Stimulated activated naive CD8-positive, alpha-beta T cell treated with anti-CD3 and anti-CD28 coated beads, Interleukin-15, Interleukin-2, amounts not matched to agents 100 ng/mL and 50 ng/mL, for 24 hours (primary cell): ENCODE measurements at regions not wholly inside any gene's neighbourhood (a gene's known extent, or its start where the extent isn't known, plus 50 kb on each side); places are given as distances from the start of the nearest gene placed in this dataset.

Experiments
- H3K27ac Mint-ChIP-seq: one replicate; pipeline ENCODE4 v1.8.0; 2021; ENCODE audit warnings: mild to moderate bottlenecking, mixed read lengths
- H3K27me3 Mint-ChIP-seq: one replicate; pipeline ENCODE4 v1.8.0; 2021; ENCODE audit warnings: mixed read lengths
- H3K36me3 Mint-ChIP-seq: one replicate; pipeline ENCODE4 v1.8.0; 2021; ENCODE audit warnings: low read depth, mixed read lengths
- H3K4me1 Mint-ChIP-seq: one replicate; pipeline ENCODE4 v1.8.0; 2021; ENCODE audit warnings: low read depth, mixed read lengths
- H3K4me3 Mint-ChIP-seq: one replicate; pipeline ENCODE4 v1.8.0; 2021; ENCODE audit warnings: mild to moderate bottlenecking, mixed read lengths
- H3K9me3 Mint-ChIP-seq: one replicate; pipeline ENCODE4 v1.8.0; 2021; ENCODE audit warnings: mixed read lengths

DNA sequence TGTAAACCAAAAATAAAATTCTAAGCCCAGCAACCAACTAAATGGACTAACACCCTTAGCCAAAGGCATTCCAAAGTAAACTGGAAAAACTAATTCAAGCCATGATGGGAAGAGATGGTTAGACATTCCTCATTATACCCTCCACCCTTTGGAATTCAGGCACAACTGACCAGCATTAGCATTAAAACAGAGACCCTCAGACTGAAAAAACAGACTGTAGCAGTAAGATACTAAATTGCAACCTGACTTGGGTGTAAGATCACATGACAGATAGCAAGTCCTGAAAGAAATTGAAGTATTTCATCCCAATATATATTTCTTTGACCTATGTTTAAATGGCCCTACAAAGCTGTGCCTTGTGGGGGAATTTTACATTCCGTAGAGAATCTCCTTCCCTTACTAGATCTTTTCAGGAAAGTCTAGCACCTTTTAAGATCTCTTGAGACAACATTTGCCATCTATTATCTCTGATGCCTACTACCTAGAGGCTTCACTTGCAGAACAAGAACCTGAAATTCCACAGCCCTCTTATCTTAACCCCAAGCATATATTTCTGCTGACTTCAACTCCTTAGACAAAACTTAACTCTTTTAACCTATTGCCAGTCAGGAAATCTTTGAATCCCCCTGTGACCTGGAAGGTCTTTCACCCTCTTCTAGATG is 750.2 kb upstream of the IGFBP3 start:
- no peaks in the 10 kb centered on the region for H3K4me1 Mint-ChIP-seq
- no peak overlapping the region for H3K27ac Mint-ChIP-seq
- no peak overlapping the region for H3K4me3 Mint-ChIP-seq
- no peaks in the 10 kb centered on the region for H3K27me3 Mint-ChIP-seq
- H3K9me3 Mint-ChIP-seq = peaks cover 9% of the 10 kb centered on the region
- H3K36me3 Mint-ChIP-seq = no peaks in the 10 kb centered on the region

DNA sequence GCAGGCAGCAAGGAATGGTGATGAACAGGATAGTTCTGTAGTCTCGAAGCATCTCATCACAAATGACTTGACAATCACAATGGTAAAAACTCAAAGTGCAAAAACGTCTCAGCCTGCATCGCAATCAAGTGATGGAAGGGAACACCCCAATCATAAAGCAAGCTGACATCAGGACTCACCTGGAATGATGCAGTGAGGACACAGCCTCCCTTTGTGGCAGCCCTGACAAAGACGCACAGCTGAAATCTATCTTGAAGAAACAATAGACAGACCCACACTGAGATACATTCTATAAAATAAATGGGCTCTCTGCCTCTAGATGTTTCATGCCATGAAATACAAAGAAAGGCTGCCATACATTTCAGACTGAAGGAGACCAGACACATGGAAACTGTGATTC is 748.0 kb upstream of the IGFBP3 start:
- Mint-ChIP-seq H3K9me3 (peaks cover 9% of the 10 kb centered on the region), H3K27ac (no peak overlapping the region), H3K4me1 (no peaks in the 10 kb centered on the region), H3K27me3 (no peaks in the 10 kb centered on the region), H3K36me3 (no peaks in the 10 kb centered on the region), H3K4me3 (no peak overlapping the region)

DNA sequence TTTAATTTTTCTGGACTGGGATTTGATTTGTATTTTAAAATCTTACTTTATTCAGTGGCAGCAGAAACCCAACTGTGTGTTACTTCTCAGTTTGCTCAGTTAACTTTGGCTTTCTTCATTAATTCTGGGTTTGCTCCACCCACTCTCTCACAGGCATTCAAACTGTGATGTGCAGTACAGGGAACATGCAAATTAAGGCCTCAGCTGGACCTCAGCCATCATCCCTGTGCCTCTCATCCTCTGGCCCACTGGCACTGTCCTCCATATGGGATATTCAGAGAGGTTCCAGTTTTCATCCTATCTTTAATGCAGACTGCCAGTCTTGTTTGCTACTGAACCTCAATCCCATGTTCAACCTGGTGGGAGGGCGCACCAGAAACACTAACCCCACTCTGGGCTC is 743.4 kb upstream of the IGFBP3 start:
- Mint-ChIP-seq H3K36me3 (no peaks in the 10 kb centered on the region), H3K4me3 (no peak overlapping the region), H3K9me3 (peaks cover 6% of the 10 kb centered on the region), H3K27me3 (no peaks in the 10 kb centered on the region), H3K27ac (no peak overlapping the region), H3K4me1 (no peaks in the 10 kb centered on the region)

DNA sequence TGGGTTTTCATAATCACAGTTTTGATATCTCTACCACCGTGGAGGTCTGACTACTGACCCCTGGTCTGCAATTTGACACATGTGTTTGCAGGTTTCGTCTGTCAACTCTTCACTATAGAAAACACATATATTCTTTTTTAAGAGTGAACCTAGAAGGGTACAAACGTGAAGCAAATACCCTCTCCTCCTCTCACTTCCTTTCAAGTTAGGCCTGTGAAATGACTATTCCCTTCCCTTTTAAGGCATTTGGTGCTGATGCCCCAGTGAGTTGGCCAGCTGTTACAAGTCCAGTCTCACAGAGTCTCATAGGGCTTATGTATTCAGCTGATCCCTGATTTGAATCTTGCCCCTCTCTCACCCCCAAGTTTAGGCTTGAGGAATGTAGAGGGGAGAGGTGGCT is 742.0 kb upstream of the IGFBP3 start:
- no peaks in the 10 kb centered on the region for H3K4me1 Mint-ChIP-seq
- H3K9me3 Mint-ChIP-seq = no peaks in the 10 kb centered on the region
- H3K27ac Mint-ChIP-seq = no peak overlapping the region
- no peaks in the 10 kb centered on the region for H3K36me3 Mint-ChIP-seq
- no peak overlapping the region for H3K4me3 Mint-ChIP-seq
- no peaks in the 10 kb centered on the region for H3K27me3 Mint-ChIP-seq

DNA sequence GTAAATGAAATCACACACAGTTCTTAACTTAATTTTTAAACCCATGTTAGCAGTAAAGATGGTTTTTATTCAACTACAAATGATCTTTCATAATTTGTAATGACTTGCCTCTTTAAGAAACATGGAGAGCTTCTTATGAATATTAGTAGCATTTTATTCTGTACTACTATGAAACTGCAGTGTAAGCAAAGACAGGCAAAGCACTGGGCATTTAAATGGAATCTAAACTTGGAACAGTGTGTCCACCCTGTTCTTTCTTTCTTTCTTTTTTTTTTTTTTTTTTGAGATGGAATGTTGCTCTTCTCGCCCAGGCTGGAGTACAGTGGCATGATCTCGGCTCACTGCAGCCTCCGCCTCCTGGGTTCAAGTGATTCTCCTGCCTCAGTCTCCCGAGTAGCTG is 740.4 kb upstream of the IGFBP3 start:
- no peak overlapping the region for H3K27ac Mint-ChIP-seq
- H3K9me3 Mint-ChIP-seq = no peaks in the 10 kb centered on the region
- H3K36me3 Mint-ChIP-seq = no peaks in the 10 kb centered on the region
- H3K4me1 Mint-ChIP-seq = no peaks in the 10 kb centered on the region
- no peak overlapping the region for H3K4me3 Mint-ChIP-seq
- no peaks in the 10 kb centered on the region for H3K27me3 Mint-ChIP-seq

DNA sequence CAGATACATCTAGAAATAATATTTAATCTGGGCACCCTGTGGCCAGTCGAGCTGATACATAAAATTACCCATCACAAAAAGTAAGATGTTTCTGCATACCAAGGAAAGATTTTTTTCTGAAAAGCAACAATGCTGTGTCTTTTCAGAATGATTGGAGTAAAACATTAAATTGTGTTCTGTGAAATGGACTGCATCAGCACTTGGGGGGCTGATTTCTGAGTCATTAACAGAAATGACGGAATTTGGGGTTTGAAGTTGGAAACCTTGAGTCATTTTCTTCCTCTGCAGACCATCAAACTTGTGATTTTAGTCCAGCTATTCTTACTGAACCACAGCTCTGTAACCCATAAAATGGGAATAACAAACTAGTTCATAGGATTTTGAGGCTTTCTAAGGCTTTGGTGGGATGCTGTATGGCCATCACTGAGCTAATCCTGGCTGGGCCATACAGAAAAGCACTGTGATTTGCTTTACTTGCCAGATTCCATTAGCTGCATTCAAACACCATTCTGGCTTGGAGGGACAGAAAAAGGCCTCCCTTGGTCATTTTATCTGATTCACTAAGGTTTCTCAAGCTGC is 739.4 kb upstream of the IGFBP3 start:
- no peak overlapping the region for H3K27ac Mint-ChIP-seq
- no peaks in the 10 kb centered on the region for H3K27me3 Mint-ChIP-seq

DNA sequence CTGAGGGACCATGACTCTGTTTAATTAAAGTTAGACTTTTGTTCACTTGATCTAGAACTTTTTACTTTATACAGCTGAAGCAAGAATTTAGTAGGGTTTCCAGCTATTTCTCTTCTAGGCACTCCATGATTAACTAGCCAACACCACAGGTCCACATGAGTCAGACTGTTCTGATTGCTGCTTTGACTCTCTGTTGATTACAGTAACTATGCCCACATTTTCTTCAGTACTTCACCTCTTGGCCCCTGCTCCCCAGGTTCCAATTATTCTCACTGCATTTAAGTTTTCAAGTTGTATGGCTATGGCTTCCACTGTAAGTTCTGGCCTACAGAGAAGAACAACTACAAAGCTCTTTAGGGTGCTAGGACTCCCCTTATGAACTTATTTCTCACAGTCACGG is 737.2 kb upstream of the IGFBP3 start:
- no peaks in the 10 kb centered on the region for H3K4me1 Mint-ChIP-seq
- no peaks in the 10 kb centered on the region for H3K27me3 Mint-ChIP-seq
- H3K9me3 Mint-ChIP-seq = no peaks in the 10 kb centered on the region
- H3K27ac Mint-ChIP-seq = no peak overlapping the region
- no peak overlapping the region for H3K4me3 Mint-ChIP-seq
- no peaks in the 10 kb centered on the region for H3K36me3 Mint-ChIP-seq

More for the DNA sequence above, 739.4 kb upstream of the IGFBP3 start:
- Mint-ChIP-seq H3K9me3 (no peaks in the 10 kb centered on the region), H3K4me3 (no peak overlapping the region), H3K36me3 (no peaks in the 10 kb centered on the region), H3K4me1 (no peaks in the 10 kb centered on the region)

DNA sequence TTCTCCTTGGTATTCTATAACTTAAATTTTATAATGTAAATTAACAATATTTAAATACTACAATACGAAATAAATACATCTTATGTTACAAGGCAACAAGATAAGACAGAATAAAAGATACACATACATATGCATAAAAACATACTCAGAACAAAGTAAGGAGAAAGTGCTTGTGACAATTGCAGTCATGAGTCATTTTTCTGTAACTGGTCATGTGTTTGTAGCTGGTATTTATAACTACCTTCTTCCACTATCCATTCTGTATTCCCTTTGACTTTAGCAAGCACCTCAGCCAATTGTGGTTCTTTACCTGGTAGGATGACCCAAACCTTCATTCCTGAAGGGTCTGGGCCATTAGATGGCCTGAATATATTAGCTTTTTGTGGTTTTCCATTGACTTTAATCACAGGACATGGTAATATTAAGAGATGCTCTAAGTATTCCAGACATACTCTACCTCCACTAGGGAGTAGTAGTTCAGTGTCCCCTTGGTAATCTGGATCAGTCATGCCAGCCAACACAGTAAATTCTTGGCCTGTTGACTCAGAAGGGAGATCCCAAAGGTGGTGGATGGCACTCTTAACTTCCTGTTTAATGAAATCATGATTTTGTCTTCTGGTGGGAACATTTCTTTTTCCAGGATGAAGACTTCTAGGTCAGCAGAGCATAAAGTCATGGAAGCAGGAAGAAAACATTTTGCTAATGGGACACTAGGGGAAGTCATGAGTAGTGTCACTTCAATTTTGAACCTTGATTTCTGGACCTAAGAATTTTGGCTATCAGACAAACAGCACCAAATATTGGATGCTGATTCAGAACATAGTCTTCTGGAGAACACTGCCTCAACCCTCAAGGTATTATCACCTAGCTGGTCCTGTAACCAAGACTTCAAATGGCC is 733.7 kb upstream of the IGFBP3 start:
- Mint-ChIP-seq H3K36me3 (no peaks in the 10 kb centered on the region), H3K4me3 (no peak overlapping the region), H3K27ac (no peak overlapping the region), H3K9me3 (peaks cover 5% of the 10 kb centered on the region), H3K4me1 (no peaks in the 10 kb centered on the region), H3K27me3 (no peaks in the 10 kb centered on the region)

DNA sequence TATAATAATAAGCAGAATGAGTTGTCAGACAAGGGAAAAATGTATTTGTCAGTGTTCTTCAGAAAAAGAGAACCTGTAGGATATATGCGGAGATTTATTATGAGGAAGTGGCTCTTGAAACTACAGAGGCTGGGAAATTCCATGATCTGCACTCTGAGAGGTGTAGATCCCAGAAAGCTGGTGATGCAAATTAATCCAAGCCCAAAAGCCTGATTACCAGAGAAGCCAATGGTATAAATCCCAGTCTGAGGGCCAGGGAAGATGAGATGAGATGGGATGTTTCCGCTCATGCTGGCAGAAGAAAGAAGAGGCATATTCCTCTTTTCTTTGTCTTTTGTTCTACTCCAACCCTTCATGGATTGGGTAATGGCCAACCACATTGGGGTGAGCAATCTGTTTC is 732.8 kb upstream of the IGFBP3 start:
- no peak overlapping the region for H3K27ac Mint-ChIP-seq
- H3K4me3 Mint-ChIP-seq = no peak overlapping the region
- H3K9me3 Mint-ChIP-seq = peaks cover 10% of the 10 kb centered on the region
- no peaks in the 10 kb centered on the region for H3K36me3 Mint-ChIP-seq
- no peaks in the 10 kb centered on the region for H3K27me3 Mint-ChIP-seq
- no peaks in the 10 kb centered on the region for H3K4me1 Mint-ChIP-seq

DNA sequence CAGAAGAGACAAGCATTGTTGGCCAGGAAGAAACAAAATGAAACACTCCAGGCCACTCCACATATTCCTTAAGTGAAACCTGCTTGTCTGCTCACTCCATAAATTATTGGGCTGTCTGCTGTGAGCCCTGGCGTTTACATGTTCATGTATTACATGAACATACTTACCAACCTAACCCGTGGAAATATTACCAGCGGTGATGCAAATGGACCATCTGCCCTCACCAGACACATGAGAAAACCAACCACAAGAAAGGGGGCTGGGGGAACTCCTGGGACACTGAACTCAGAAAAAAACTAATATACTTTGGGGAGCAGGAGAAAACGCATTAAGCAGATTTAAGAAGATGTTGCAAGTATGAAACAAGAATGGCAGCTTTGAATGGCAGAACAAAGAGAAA is 731.2 kb upstream of the IGFBP3 start:
- Mint-ChIP-seq H3K36me3 (no peaks in the 10 kb centered on the region), H3K4me1 (no peaks in the 10 kb centered on the region), H3K4me3 (no peak overlapping the region), H3K27ac (no peak overlapping the region), H3K27me3 (no peaks in the 10 kb centered on the region), H3K9me3 (peaks cover 13% of the 10 kb centered on the region)

DNA sequence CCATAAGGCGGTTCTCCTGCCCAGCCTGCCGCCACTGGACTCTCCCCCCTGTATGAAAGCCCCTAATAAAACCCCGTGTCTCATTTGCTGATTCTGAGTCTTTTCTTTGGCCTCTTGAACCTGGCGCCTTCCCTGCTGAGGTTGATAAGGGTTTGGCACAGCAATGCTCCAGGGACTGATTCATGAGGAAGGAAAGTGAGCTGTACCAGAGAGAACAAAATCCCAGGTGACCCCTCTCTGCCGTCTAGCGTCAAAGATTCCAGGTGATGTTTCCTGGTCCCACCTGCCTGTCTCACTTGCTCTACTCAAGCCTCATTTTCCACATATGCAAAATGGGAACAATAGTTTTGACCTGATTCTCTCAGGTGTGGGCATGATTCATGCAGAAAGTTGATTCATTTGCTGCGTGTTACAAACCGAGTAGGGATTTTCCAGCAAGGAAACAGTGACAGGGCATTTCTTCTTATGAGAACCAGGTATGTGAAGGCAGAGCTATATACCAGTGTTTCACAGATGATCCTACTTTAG is 730.6 kb upstream of the IGFBP3 start:
- no peaks in the 10 kb centered on the region for H3K4me1 Mint-ChIP-seq
- H3K27me3 Mint-ChIP-seq = no peaks in the 10 kb centered on the region
- no peak overlapping the region for H3K4me3 Mint-ChIP-seq
- no peak overlapping the region for H3K27ac Mint-ChIP-seq
- no peaks in the 10 kb centered on the region for H3K36me3 Mint-ChIP-seq
- H3K9me3 Mint-ChIP-seq = peaks cover 13% of the 10 kb centered on the region

DNA sequence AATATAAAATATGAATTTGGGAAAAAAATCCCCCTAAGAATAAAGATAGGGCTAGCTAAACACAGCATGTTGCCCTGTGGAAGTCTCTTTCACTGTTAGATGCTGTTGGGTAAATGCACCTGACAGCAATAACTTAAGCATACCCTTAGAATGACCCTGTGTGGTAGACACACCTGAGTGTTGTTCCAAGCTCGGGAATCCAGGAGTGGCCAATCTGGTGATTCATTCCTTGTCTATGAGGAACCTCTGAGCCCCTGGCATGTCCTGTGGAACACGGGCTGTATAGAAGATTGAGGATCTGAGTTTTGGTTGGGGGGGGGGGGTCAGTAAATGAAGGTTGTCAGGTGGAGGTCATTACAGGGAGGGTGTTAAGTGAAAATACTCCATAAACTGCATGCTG is 730.0 kb upstream of the IGFBP3 start:
- Mint-ChIP-seq H3K9me3 (peaks cover 13% of the 10 kb centered on the region), H3K4me1 (no peaks in the 10 kb centered on the region), H3K27me3 (no peaks in the 10 kb centered on the region), H3K27ac (no peak overlapping the region), H3K36me3 (no peaks in the 10 kb centered on the region), H3K4me3 (no peak overlapping the region)

DNA sequence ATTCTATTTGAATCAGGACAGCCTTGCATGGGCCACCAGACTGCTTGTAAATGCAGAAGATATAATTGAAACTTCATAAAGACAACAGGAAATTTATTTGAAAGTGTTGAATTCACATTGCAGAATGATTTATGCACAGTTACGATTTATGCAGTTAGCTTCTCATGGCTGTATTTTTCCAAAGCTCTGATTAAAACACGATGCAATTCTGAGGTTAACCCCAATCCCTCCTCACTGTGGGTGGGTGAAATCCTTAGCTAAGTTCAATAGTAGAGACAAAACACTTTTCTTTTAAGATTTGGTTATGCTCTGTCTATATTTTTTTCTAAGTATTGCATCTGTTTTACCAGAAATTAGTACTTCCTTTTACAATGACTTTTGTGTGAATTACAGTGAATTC is 728.8 kb upstream of the IGFBP3 start:
- H3K27me3 Mint-ChIP-seq = no peaks in the 10 kb centered on the region
- H3K36me3 Mint-ChIP-seq = no peaks in the 10 kb centered on the region
- no peak overlapping the region for H3K4me3 Mint-ChIP-seq
- no peak overlapping the region for H3K27ac Mint-ChIP-seq
- peaks cover 13% of the 10 kb centered on the region for H3K9me3 Mint-ChIP-seq
- H3K4me1 Mint-ChIP-seq = no peaks in the 10 kb centered on the region

DNA sequence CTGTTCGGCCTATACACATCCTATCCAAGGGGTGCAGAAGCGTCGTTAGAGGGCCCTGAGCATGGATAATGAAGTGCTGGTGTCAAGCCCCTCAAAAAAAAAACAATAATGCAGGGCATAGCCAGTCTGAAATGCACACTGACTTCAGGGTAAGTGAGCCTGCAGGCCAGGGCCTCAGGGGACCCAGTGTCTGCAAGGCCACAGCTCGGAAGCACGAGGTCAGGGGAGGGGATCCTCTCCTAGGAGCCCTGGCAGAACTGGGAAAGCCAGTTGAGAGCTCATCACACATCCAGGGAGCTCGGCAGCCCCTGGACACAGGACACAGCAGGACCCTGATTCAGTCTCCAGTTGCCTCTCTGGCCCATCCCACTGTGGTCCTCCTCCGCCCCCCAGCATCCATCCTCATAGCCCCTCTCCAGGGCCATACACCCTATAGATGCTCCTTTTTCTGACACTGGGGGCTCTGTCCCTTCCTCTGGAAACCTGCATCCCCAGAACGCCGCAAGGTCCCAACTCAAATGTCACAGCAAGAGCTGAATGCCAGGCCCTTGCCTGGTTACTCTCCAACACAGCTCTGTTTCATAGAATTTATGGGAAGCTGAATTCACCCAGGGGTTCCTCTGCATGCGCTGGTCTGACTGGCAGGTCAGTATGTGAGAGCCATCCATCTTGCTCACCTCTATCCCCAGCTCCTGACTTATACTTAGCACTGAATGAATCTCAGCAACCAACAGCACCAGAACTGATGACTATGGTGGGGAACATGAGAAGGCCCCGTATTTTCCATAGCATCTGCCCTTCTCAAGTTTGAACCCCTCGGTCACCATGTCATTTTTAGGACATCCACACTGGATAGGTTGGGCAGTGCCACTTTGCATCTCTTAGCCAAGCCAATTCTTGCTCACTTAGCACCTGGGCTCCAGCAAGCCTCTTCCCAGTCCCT is 717.0 kb upstream of the IGFBP3 start:
- Mint-ChIP-seq H3K27me3 (no peaks in the 10 kb centered on the region), H3K4me1 (no peaks in the 10 kb centered on the region), H3K4me3 (no peak overlapping the region), H3K27ac (no peak overlapping the region), H3K36me3 (no peaks in the 10 kb centered on the region), H3K9me3 (peaks cover 4% of the 10 kb centered on the region)
